ENCODE measurements at regions not wholly inside any gene's neighbourhood (a gene's known extent, or its start where the extent isn't known, plus 50 kb on each side); places are given as distances from the start of the nearest gene placed in this dataset.

GRCh38 chr6:134402372-134402984 is 84.6 kb upstream of the SGK1 start:
- H3K4me3 Mint-ChIP-seq (ENCODE audit: unreplicated experiment), result no peak overlapping the region
- H3K4me1 Mint-ChIP-seq (ENCODE audit: low read depth, unreplicated experiment), result peaks cover 7% of the 10 kb centered on the region
- no peaks in the 10 kb centered on the region for H3K36me3 Mint-ChIP-seq (ENCODE audit: unreplicated experiment)
- H3K27me3 Mint-ChIP-seq (ENCODE audit: unreplicated experiment), result no peaks in the 10 kb centered on the region
- TF ChIP-seq CTCF (IDR thresholded peaks at IDR 0.05; ENCODE audit: partially characterized antibody, unreplicated experiment), result no peak
- no peaks in the 10 kb centered on the region for H3K9me3 Mint-ChIP-seq (ENCODE audit: unreplicated experiment)
- DNase-seq, result no peak
- no peak overlapping the region for H3K27ac Mint-ChIP-seq (ENCODE audit: unreplicated experiment)

DNA sequence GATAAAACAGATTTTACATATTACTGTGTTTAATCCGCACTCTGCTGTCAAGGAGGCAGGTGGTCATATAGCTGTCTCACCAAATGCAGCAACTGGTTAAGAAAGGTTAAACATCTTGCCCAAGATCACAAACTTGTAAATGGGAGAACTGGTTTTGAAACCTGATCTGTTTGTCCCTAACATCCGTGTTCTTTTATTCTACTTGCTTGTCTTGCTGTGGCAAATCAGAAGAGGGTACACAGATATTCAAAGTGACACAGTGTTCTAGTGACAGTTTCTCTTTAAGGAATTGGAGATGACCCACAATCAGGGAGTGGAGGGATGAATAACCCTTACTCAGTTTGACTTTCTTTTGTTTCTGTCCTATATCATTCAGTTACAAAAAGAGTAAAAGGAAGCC is 83.0 kb upstream of the SGK1 start:
- H3K27ac Mint-ChIP-seq (ENCODE audit: unreplicated experiment), result no peak overlapping the region
- no peaks in the 10 kb centered on the region for H3K9me3 Mint-ChIP-seq (ENCODE audit: unreplicated experiment)
- no peak for TF ChIP-seq CTCF (IDR thresholded peaks at IDR 0.05; ENCODE audit: partially characterized antibody, unreplicated experiment)
- H3K36me3 Mint-ChIP-seq (ENCODE audit: unreplicated experiment), result no peaks in the 10 kb centered on the region
- H3K4me3 Mint-ChIP-seq (ENCODE audit: unreplicated experiment), result no peak overlapping the region
- no peaks in the 10 kb centered on the region for H3K27me3 Mint-ChIP-seq (ENCODE audit: unreplicated experiment)
- DNase-seq, result no peak
- H3K4me1 Mint-ChIP-seq (ENCODE audit: low read depth, unreplicated experiment), result peaks cover 6% of the 10 kb centered on the region

- DNase-seq, result no peak
- no peaks in the 10 kb centered on the region for H3K4me1 Mint-ChIP-seq (ENCODE audit: low read depth, unreplicated experiment)
- TF ChIP-seq CTCF (IDR thresholded peaks at IDR 0.05; ENCODE audit: partially characterized antibody, unreplicated experiment), result no peak
- H3K27ac Mint-ChIP-seq (ENCODE audit: unreplicated experiment), result no peak overlapping the region
- no peaks in the 10 kb centered on the region for H3K27me3 Mint-ChIP-seq (ENCODE audit: unreplicated experiment)
- no peak overlapping the region for H3K4me3 Mint-ChIP-seq (ENCODE audit: unreplicated experiment)
- no peaks in the 10 kb centered on the region for H3K9me3 Mint-ChIP-seq (ENCODE audit: unreplicated experiment)
- no peaks in the 10 kb centered on the region for H3K36me3 Mint-ChIP-seq (ENCODE audit: unreplicated experiment)
Observed at GRCh38 chr6:134398453-134398852, 80.5 kb upstream of the SGK1 start.

- Mint-ChIP-seq H3K4me1 (ENCODE audit: low read depth, unreplicated experiment) (no peaks in the 10 kb centered on the region), H3K36me3 (ENCODE audit: unreplicated experiment) (no peaks in the 10 kb centered on the region), H3K27me3 (ENCODE audit: unreplicated experiment) (no peaks in the 10 kb centered on the region), H3K27ac (ENCODE audit: unreplicated experiment) (no peak overlapping the region), H3K9me3 (ENCODE audit: unreplicated experiment) (no peaks in the 10 kb centered on the region), H3K4me3 (ENCODE audit: unreplicated experiment) (no peak overlapping the region)
- DNase-seq, result no peak
- TF ChIP-seq CTCF (IDR thresholded peaks at IDR 0.05; ENCODE audit: partially characterized antibody, unreplicated experiment), result no peak
Observed at GRCh38 chr6:134397676-134398075, 79.8 kb upstream of the SGK1 start.

DNA sequence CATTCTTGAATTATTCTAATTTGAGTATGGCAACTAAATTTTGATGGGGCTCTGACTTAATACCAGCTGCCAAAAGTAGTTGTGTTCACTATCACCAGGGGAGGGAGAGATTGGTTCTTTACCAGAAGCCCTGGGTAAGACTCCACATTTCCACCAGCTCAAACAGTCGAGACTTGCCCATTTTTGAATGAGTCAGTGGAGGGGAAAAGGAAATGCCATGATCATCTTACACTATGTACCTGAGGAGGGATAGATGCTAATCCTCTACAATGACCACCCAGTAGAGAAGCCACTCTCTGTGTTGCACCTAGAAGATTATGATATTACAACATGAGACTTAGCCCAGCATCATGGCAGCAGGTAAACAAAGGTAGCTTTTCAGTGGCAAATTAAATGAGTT is 77.0 kb upstream of the SGK1 start:
- no peak for TF ChIP-seq CTCF (IDR thresholded peaks at IDR 0.05; ENCODE audit: partially characterized antibody, unreplicated experiment)
- no peaks in the 10 kb centered on the region for H3K27me3 Mint-ChIP-seq (ENCODE audit: unreplicated experiment)
- no peak overlapping the region for H3K4me3 Mint-ChIP-seq (ENCODE audit: unreplicated experiment)
- no peaks in the 10 kb centered on the region for H3K4me1 Mint-ChIP-seq (ENCODE audit: low read depth, unreplicated experiment)
- H3K36me3 Mint-ChIP-seq (ENCODE audit: unreplicated experiment), result no peaks in the 10 kb centered on the region
- no peaks in the 10 kb centered on the region for H3K9me3 Mint-ChIP-seq (ENCODE audit: unreplicated experiment)
- H3K27ac Mint-ChIP-seq (ENCODE audit: unreplicated experiment), result no peak overlapping the region
- no peak for DNase-seq

Measured in glutamatergic neuron (in vitro differentiated cells).